Testis (tissue), 2 donors: ENCODE measurements at regions not wholly inside any gene's neighbourhood (a gene's known extent, or its start where the extent isn't known, plus 50 kb on each side); places are given as distances from the start of the nearest gene placed in this dataset.

ENCODE experiments used
- POLR2A ChIP-seq: fragments of 450-650 bp; IDR thresholded peaks from one replicate; pipeline ENCODE4 v1.6.1; 2017; ENCODE audit warnings: antibody characterized with exemption, mild to moderate bottlenecking, moderate library complexity
- TF ChIP-seq, protein P1 (sequence below), 3 experiments: fragments of 450-650 bp in 2 of 3; fragments of 200-600 bp in 1 of 3; sonication (generic) in 1 of 3; IDR thresholded peaks; one replicate each; pipeline ENCODE4 v1.5.1; 2016 to 2019; ENCODE audit warnings: antibody characterized with exemption in 3 of 3, mild to moderate bottlenecking in 2 of 3, moderate library complexity in 1 of 3

DNA sequence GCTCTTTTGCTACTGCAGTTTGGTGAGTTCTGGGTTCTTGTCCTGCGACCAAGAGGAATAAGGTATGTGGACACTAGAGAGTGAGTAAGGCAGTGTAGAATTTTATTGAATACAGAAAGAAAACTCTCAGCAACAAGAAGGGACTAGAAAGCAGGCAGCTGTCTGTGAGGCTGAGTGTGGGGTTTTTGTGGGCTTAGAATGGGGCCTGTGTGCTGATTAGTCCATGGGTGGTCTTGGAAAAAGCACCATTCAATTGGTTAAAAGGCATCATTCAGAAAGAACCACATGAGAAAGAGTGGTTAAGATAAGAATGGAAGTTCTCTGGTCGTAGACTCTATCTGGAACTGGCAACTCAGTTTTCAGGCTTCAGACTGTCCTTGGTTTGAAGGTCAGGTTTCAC, 298.8 kb downstream of the TGFB2 start:
- TF ChIP-seq, protein P1, sequence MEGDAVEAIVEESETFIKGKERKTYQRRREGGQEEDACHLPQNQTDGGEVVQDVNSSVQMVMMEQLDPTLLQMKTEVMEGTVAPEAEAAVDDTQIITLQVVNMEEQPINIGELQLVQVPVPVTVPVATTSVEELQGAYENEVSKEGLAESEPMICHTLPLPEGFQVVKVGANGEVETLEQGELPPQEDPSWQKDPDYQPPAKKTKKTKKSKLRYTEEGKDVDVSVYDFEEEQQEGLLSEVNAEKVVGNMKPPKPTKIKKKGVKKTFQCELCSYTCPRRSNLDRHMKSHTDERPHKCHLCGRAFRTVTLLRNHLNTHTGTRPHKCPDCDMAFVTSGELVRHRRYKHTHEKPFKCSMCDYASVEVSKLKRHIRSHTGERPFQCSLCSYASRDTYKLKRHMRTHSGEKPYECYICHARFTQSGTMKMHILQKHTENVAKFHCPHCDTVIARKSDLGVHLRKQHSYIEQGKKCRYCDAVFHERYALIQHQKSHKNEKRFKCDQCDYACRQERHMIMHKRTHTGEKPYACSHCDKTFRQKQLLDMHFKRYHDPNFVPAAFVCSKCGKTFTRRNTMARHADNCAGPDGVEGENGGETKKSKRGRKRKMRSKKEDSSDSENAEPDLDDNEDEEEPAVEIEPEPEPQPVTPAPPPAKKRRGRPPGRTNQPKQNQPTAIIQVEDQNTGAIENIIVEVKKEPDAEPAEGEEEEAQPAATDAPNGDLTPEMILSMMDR (IDR thresholded peaks at IDR 0.05), result no peak
- no peak for TF ChIP-seq POLR2A
